Forelimb muscle (tissue), 1 donor: ENCODE measurements at regions not wholly inside any gene's neighbourhood (a gene's known extent, or its start where the extent isn't known, plus 50 kb on each side); places are given as distances from the start of the nearest gene placed in this dataset.
A peak's percentile ranks its signal among the peaks of the same experiment; 100 is the strongest.

Source experiments
- DNase-seq: peaks from one replicate; pipeline ENCODE4 v3.0.0-alpha.2; 2013; ENCODE audit warnings: low read depth

- no peak for DNase-seq
Measured at GRCh38 chr4:85391589-85392410, 83.2 kb upstream of the ARHGAP24 start.

- DNase-seq = no peak
Measured at GRCh38 chr4:85393201-85393600, 81.7 kb upstream of the ARHGAP24 start.

GRCh38 chr4:85398276-85398675, 76.7 kb upstream of the ARHGAP24 start:
- no peak for DNase-seq

GRCh38 chr4:85399270-85399669, 75.7 kb upstream of the ARHGAP24 start:
- DNase-seq = no peak

- no peak for DNase-seq
Measured at GRCh38 chr4:85402371-85402770, 72.6 kb upstream of the ARHGAP24 start.

GRCh38 chr4:85406185-85406584, 68.8 kb upstream of the ARHGAP24 start:
- no peak for DNase-seq

- DNase-seq = no peak
Measured at GRCh38 chr4:85407546-85407945, 67.4 kb upstream of the ARHGAP24 start.

GRCh38 chr4:85408301-85408700, 66.6 kb upstream of the ARHGAP24 start:
- peak; percentile 40 for DNase-seq

GRCh38 chr4:85409251-85409650, 65.7 kb upstream of the ARHGAP24 start:
- DNase-seq = no peak

GRCh38 chr4:85411386-85411785, 63.6 kb upstream of the ARHGAP24 start:
- no peak for DNase-seq

GRCh38 chr4:85414972-85415371, 60.0 kb upstream of the ARHGAP24 start:
- no peak for DNase-seq

GRCh38 chr4:85416094-85416493, 58.9 kb upstream of the ARHGAP24 start:
- DNase-seq = no peak

GRCh38 chr4:85419103-85419502, 55.8 kb upstream of the ARHGAP24 start:
- DNase-seq = no peak

- no peak for DNase-seq
Measured at GRCh38 chr4:85420831-85421230, 54.1 kb upstream of the ARHGAP24 start.

- DNase-seq = no peak
Measured at GRCh38 chr4:85423431-85423830, 51.5 kb upstream of the ARHGAP24 start.
